ENCODE measurements at regions not wholly inside any gene's neighbourhood (a gene's known extent, or its start where the extent isn't known, plus 50 kb on each side); places are given as distances from the start of the nearest gene placed in this dataset.

GRCh38 chr4:23373261-23373660, 516.6 kb downstream of the PPARGC1A start:
- Histone ChIP-seq H4K20me1 (ENCODE audit: insufficient read depth) (no peaks in the 10 kb centered on the region), H3K4me2 (ENCODE audit: low read length) (no peak overlapping the region), H3K27me3 (ENCODE audit: insufficient read depth, low read depth, low read length) (no peaks in the 10 kb centered on the region), H3K9ac (ENCODE audit: low read length) (no peak overlapping the region), H3K4me3 (ENCODE audit: low read length) (no peak overlapping the region), H3F3A (ENCODE audit: insufficient read depth, low read length, poor library complexity, severe bottlenecking) (no peaks in the 10 kb centered on the region), H3K79me2 (replicated peaks; ENCODE audit: insufficient read depth, low read length) (no peaks in the 10 kb centered on the region), H3K36me3 (ENCODE audit: insufficient read depth, low read length) (no peaks in the 10 kb centered on the region), H3K27ac (ENCODE audit: low read length) (no peak overlapping the region), H3K9me3 (ENCODE audit: low read length) (no peaks in the 10 kb centered on the region), H2AFZ (ENCODE audit: low read depth, low read length) (no peak overlapping the region), H3K9me2 (ENCODE audit: insufficient read depth, low read length) (no peaks in the 10 kb centered on the region)
- TF ChIP-seq POLR2AphosphoS5 (IDR thresholded peaks at IDR 0.05) (no peak), EP300 (conservative IDR thresholded peaks at IDR 0.05; ENCODE audit: poor library complexity, severe bottlenecking) (no peak), CTCF (IDR thresholded peaks at IDR 0.05; ENCODE audit: poor library complexity, severe bottlenecking) (no peak)

GRCh38 chr4:23371533-23371932, 518.3 kb downstream of the PPARGC1A start:
- no peak overlapping the region for H3K27ac ChIP-seq (ENCODE audit: low read length)
- H2AFZ ChIP-seq (ENCODE audit: low read depth, low read length): no peak overlapping the region
- H3K9me3 ChIP-seq (ENCODE audit: low read length): no peaks in the 10 kb centered on the region
- no peaks in the 10 kb centered on the region for H3K27me3 ChIP-seq (ENCODE audit: insufficient read depth, low read depth, low read length)
- H3K9me2 ChIP-seq (ENCODE audit: insufficient read depth, low read length): no peaks in the 10 kb centered on the region
- no peak overlapping the region for H3K9ac ChIP-seq (ENCODE audit: low read length)
- H3K4me3 ChIP-seq (ENCODE audit: low read length): no peak overlapping the region
- TF ChIP-seq RAD21 (conservative IDR thresholded peaks at IDR 0.05) (no peak), REST (IDR thresholded peaks at IDR 0.05; ENCODE audit: borderline replicate concordance) (no peak), EZH2 (IDR thresholded peaks at IDR 0.05; ENCODE audit: borderline replicate concordance, insufficient read depth, low read length, poor library complexity, severe bottlenecking) (no peak), CTCF (IDR thresholded peaks at IDR 0.05; ENCODE audit: poor library complexity, severe bottlenecking) (no peak), MXI1 (conservative IDR thresholded peaks at IDR 0.05; ENCODE audit: poor library complexity, severe bottlenecking) (no peak), EP300 (conservative IDR thresholded peaks at IDR 0.05; ENCODE audit: poor library complexity, severe bottlenecking) (no peak)
- H3F3A ChIP-seq (ENCODE audit: insufficient read depth, low read length, poor library complexity, severe bottlenecking): no peaks in the 10 kb centered on the region
- H3K36me3 ChIP-seq (ENCODE audit: insufficient read depth, low read length): no peaks in the 10 kb centered on the region
- no peaks in the 10 kb centered on the region for H3K79me2 ChIP-seq (replicated peaks; ENCODE audit: insufficient read depth, low read length)
- H4K20me1 ChIP-seq (ENCODE audit: insufficient read depth): no peaks in the 10 kb centered on the region
- H3K4me2 ChIP-seq (ENCODE audit: low read length): no peak overlapping the region

Measured in neural cell (in vitro differentiated cells).